ENCODE measurements at regions not wholly inside any gene's neighbourhood (a gene's known extent, or its start where the extent isn't known, plus 50 kb on each side); places are given as distances from the start of the nearest gene placed in this dataset.
"Not testable (repeated sequence)": the region's sequence is repeated elsewhere in the genome, so short reads cannot be mapped to it uniquely, and the experiment has no call there.

GRCh38 chr6:94238868-94239267 is 819.5 kb upstream of the EPHA7 start:
- no peak for DNase-seq

GRCh38 chr6:94227741-94228140 is 808.4 kb upstream of the EPHA7 start:
- no peak for DNase-seq

- DNase-seq = no peak
Measured at GRCh38 chr6:94217836-94218235, 798.5 kb upstream of the EPHA7 start.

- DNase-seq = no peak
Measured at GRCh38 chr6:94215552-94215951, 796.2 kb upstream of the EPHA7 start.

GRCh38 chr6:94213226-94213625 is 793.9 kb upstream of the EPHA7 start:
- DNase-seq = no peak

- no peak for DNase-seq
Measured at GRCh38 chr6:94196891-94197290, 777.5 kb upstream of the EPHA7 start.

GRCh38 chr6:94190030-94190429 is 770.7 kb upstream of the EPHA7 start:
- DNase-seq = no peak

GRCh38 chr6:94184666-94185464 is 765.5 kb upstream of the EPHA7 start:
- no peak for DNase-seq

- no peak for DNase-seq
Measured at GRCh38 chr6:94177429-94177828, 758.1 kb upstream of the EPHA7 start.

- no peak for DNase-seq
Measured at GRCh38 chr6:94175465-94175864, 756.1 kb upstream of the EPHA7 start.

- DNase-seq = no peak
Measured at GRCh38 chr6:94163877-94164276, 744.5 kb upstream of the EPHA7 start.

- DNase-seq = no peak
Measured at GRCh38 chr6:94150886-94151285, 731.5 kb upstream of the EPHA7 start.

- DNase-seq = no peak
Measured at GRCh38 chr6:94144807-94145206, 725.4 kb upstream of the EPHA7 start.

GRCh38 chr6:94137178-94137577 is 717.8 kb upstream of the EPHA7 start:
- DNase-seq = not testable (repeated sequence)

GRCh38 chr6:94133106-94133505 is 713.7 kb upstream of the EPHA7 start:
- no peak for DNase-seq

GRCh38 chr6:94131271-94131670 is 711.9 kb upstream of the EPHA7 start:
- DNase-seq = no peak

- peak; percentile 53 for DNase-seq
Measured at GRCh38 chr6:94130478-94130877, 711.1 kb upstream of the EPHA7 start.

- DNase-seq = no peak
Measured at GRCh38 chr6:94129926-94130325, 710.6 kb upstream of the EPHA7 start.

GRCh38 chr6:94127716-94128115 is 708.4 kb upstream of the EPHA7 start:
- no peak for DNase-seq

- DNase-seq = no peak
Measured at GRCh38 chr6:94124333-94124732, 705.0 kb upstream of the EPHA7 start.

- no peak for DNase-seq
Measured at GRCh38 chr6:94121094-94121493, 701.7 kb upstream of the EPHA7 start.

GRCh38 chr6:94099072-94099471 is 679.7 kb upstream of the EPHA7 start:
- DNase-seq = no peak

- no peak for DNase-seq
Measured at GRCh38 chr6:94095961-94096360, 676.6 kb upstream of the EPHA7 start.

- no peak for DNase-seq
Measured at GRCh38 chr6:94089941-94090340, 670.6 kb upstream of the EPHA7 start.
